H9 (cell line): ENCODE measurements at regions not wholly inside any gene's neighbourhood (a gene's known extent, or its start where the extent isn't known, plus 50 kb on each side); places are given as distances from the start of the nearest gene placed in this dataset.

Experiments used
- DNase-seq: peaks from one replicate; pipeline ENCODE4 v3.0.0-alpha.2; 2017
- H2AFZ ChIP-seq: one replicate; pipeline ENCODE4 v1.6.1; 2013; ENCODE audit warnings: mild to moderate bottlenecking, low read length, control low read depth, moderate library complexity
- H2AK5ac ChIP-seq: 2 replicates; pipeline ENCODE4 v1.6.1; 2013; ENCODE audit warnings: low read length, control low read depth, mixed read lengths; ENCODE audit not compliant: insufficient read length
- H2BK120ac ChIP-seq: one replicate; pipeline ENCODE4 v1.6.1; 2013; ENCODE audit warnings: low read depth, mild to moderate bottlenecking, low read length, control low read depth, inconsistent platforms; ENCODE audit not compliant: poor library complexity, severe bottlenecking
- H2BK12ac ChIP-seq: 2 replicates; pipeline ENCODE4 v1.6.1; 2013; ENCODE audit warnings: low read length, control low read depth, mixed read lengths, low read depth; ENCODE audit not compliant: insufficient read length
- H2BK15ac ChIP-seq: 2 replicates; pipeline ENCODE4 v1.6.1; 2013; ENCODE audit warnings: low read depth, low read length, control low read depth
- H2BK20ac ChIP-seq: one replicate; pipeline ENCODE4 v1.6.1; 2013; ENCODE audit warnings: low read depth, mild to moderate bottlenecking, low read length, control low read depth, inconsistent platforms; ENCODE audit not compliant: poor library complexity, severe bottlenecking
- H2BK5ac ChIP-seq: 2 replicates; pipeline ENCODE4 v1.6.1; 2013; ENCODE audit warnings: low read length, control low read depth, mixed read lengths; ENCODE audit not compliant: insufficient read length
- H3K14ac ChIP-seq: 2 replicates; pipeline ENCODE4 v1.6.1; 2013; ENCODE audit warnings: low read length, control low read depth; ENCODE audit not compliant: insufficient read depth
- H3K18ac ChIP-seq: 2 replicates; pipeline ENCODE4 v1.6.1; 2013; ENCODE audit warnings: low read depth, mild to moderate bottlenecking, mixed read lengths, low read length, control low read depth; ENCODE audit not compliant: insufficient read length
- H3K23ac ChIP-seq: 2 replicates; pipeline ENCODE4 v1.6.1; 2013; ENCODE audit warnings: low read length, control low read depth, mixed read lengths, low read depth; ENCODE audit not compliant: insufficient read length
- H3K23me2 ChIP-seq: 2 replicates; pipeline ENCODE4 v1.6.1; 2013; ENCODE audit warnings: low read depth, mild to moderate bottlenecking, mixed read lengths, low read length, control low read depth; ENCODE audit not compliant: insufficient read length, poor library complexity, severe bottlenecking
- H3K27ac ChIP-seq: 2 replicates; pipeline ENCODE4 v1.5.1; 2013; ENCODE audit warnings: low read length, control low read depth, mixed read lengths, low read depth; ENCODE audit not compliant: insufficient read length
- H3K27me3 ChIP-seq: 2 replicates; pipeline ENCODE4 v1.6.1; 2013; ENCODE audit warnings: low read length, control low read depth, inconsistent platforms; ENCODE audit not compliant: insufficient read depth
- H3K4ac ChIP-seq: 2 replicates; pipeline ENCODE4 v1.6.1; 2013; ENCODE audit warnings: low read depth, mild to moderate bottlenecking, control low read depth, inconsistent platforms, low read length, moderate library complexity
- H3K4me1 ChIP-seq: 2 replicates; pipeline ENCODE4 v1.6.1; 2013; ENCODE audit warnings: low read length, control low read depth, inconsistent platforms; ENCODE audit not compliant: insufficient read depth
- H3K4me2 ChIP-seq: 2 replicates; pipeline ENCODE4 v1.6.1; 2013; ENCODE audit warnings: low read length, control low read depth, mixed read lengths; ENCODE audit not compliant: insufficient read length, insufficient read depth
- H3K56ac ChIP-seq: 2 replicates; pipeline ENCODE4 v1.6.1; 2013; ENCODE audit warnings: low read depth, mild to moderate bottlenecking, mixed read lengths, low read length, control low read depth; ENCODE audit not compliant: insufficient read length
- H3K79me1 ChIP-seq: 2 replicates; pipeline ENCODE4 v1.6.1; 2013; ENCODE audit warnings: low read depth, mild to moderate bottlenecking, moderate library complexity, low read length, control low read depth, inconsistent platforms; ENCODE audit not compliant: insufficient read depth, poor library complexity, severe bottlenecking
- H3K79me2 ChIP-seq: 2 replicates; pipeline ENCODE4 v1.6.1; 2013; ENCODE audit warnings: low read length, control low read depth, inconsistent platforms; ENCODE audit not compliant: insufficient read depth
- H3K9ac ChIP-seq: 2 replicates; pipeline ENCODE4 v1.6.1; 2013; ENCODE audit warnings: low read length, control low read depth, mixed read lengths; ENCODE audit not compliant: insufficient read length; ENCODE audit errors: extremely low read depth
- H3K9me3 ChIP-seq: one replicate; pipeline ENCODE4 v1.6.1; 2013; ENCODE audit warnings: low read depth, low read length, inconsistent platforms; ENCODE audit not compliant: control insufficient read depth
- H3T11ph ChIP-seq: one replicate; pipeline ENCODE4 v1.6.1; 2013; ENCODE audit warnings: mild to moderate bottlenecking, low read length, control low read depth, inconsistent platforms
- H4K20me1 ChIP-seq: one replicate; pipeline ENCODE4 v1.6.1; 2013; ENCODE audit not compliant: control insufficient read depth, insufficient read length, insufficient read depth
- H4K5ac ChIP-seq: 2 replicates; pipeline ENCODE4 v1.6.1; 2013; ENCODE audit warnings: low read depth, mild to moderate bottlenecking, mixed read lengths, low read length, control low read depth; ENCODE audit not compliant: insufficient read length
- H4K8ac ChIP-seq: replicated peaks from 2 replicates; pipeline ENCODE4 v1.6.1; 2013; ENCODE audit warnings: low read length, control low read depth, mixed read lengths, low read depth; ENCODE audit not compliant: insufficient read length
- H4K91ac ChIP-seq: 2 replicates; pipeline ENCODE4 v1.6.1; 2013; ENCODE audit warnings: low read depth, mild to moderate bottlenecking, moderate library complexity, mixed read lengths, low read length, control low read depth; ENCODE audit not compliant: insufficient read length
- H3K27ac Mint-ChIP-seq, 3 experiments: 2 replicates in 2 of 3; 3 replicates in 1 of 3; pipeline ENCODE4 v1.8.0; 2020 to 2021; ENCODE audit warnings: mixed read lengths in 3 of 3, mild to moderate bottlenecking in 1 of 3, moderate library complexity in 1 of 3
- H3K27me3 Mint-ChIP-seq: 2 replicates; pipeline ENCODE4 v1.8.0; 2021; ENCODE audit warnings: low read depth, mild to moderate bottlenecking, moderate library complexity, mixed read lengths
- H3K36me3 Mint-ChIP-seq, 3 experiments: 2 replicates in 2 of 3; 3 replicates in 1 of 3; pipeline ENCODE4 v1.8.0; 2020 to 2021; ENCODE audit warnings: low read depth in 3 of 3, mixed read lengths in 3 of 3; ENCODE audit not compliant: insufficient read depth in 1 of 3
- H3K4me1 Mint-ChIP-seq, 2 experiments: 2 replicates each; pipeline ENCODE4 v1.8.0; 2020; ENCODE audit warnings: mixed read lengths in 2 of 2
- H3K4me3 Mint-ChIP-seq, 2 experiments: 2 replicates in 1 of 2; 3 replicates in 1 of 2; pipeline ENCODE4 v1.8.0; 2020 to 2021; ENCODE audit warnings: mild to moderate bottlenecking in 2 of 2, mixed read lengths in 2 of 2, moderate library complexity in 1 of 2
- H3K9me3 Mint-ChIP-seq, 2 experiments: 2 replicates in 1 of 2; 3 replicates in 1 of 2; pipeline ENCODE4 v1.8.0; 2020; ENCODE audit warnings: mild to moderate bottlenecking in 2 of 2, mixed read lengths in 2 of 2, moderate library complexity in 1 of 2
- WGBS: extraction: QIAGEN DNeasy Blood & Tissue Kit; methylation state at CpG from one replicate; pipeline ENCODE4 v1.1.7; 2013; ENCODE audit warnings: missing lambda C conversion rate, low lambda C conversion rate, mixed read lengths; ENCODE audit not compliant: insufficient read length; ENCODE audit errors: extremely low coverage; 5-methylcytosine and 5-hydroxymethylcytosine counted together
- TF ChIP-seq, protein P1 (sequence below): fragments of 200-600 bp; sonication (generic); conservative IDR thresholded peaks from 3 replicates; pipeline ENCODE4 v1.8.0; 2021; ENCODE audit warnings: antibody characterized with exemption, mild to moderate bottlenecking

DNA sequence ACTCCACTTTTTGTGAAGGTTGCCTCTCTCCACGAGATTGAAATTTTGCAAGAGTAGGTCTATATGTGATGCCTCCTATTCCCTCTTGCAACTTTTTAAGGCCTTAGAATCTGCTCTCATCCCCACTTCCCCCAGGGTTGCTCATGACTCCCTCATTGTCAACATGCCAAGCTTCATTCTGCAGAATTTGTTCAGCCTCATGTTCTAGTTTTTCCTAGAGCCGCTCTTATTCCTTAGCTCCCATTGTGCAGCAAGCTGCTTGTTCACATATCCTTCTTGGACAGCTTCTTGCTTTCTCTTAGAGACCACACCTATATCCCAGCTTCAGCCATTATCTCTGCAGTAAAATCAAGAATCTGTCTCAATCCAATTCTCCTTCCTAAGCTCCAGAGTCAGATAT lies 82.4 kb downstream of the CNGA2 start:
- Histone ChIP-seq H3K23ac (no peak overlapping the region), H4K91ac (no peak overlapping the region), H3K9ac (no peak overlapping the region), H3K4ac (no peak overlapping the region), H2BK5ac (no peak overlapping the region), H3K27ac (no peak overlapping the region), H3K79me1 (no peaks in the 10 kb centered on the region), H4K5ac (no peak overlapping the region), H2AFZ (no peak overlapping the region), H3K27me3 (no peaks in the 10 kb centered on the region), H4K20me1 (no peaks in the 10 kb centered on the region), H3K4me2 (no peak overlapping the region), H2BK15ac (no peak overlapping the region), H2AK5ac (no peak overlapping the region), H2BK120ac (no peak overlapping the region), H3K14ac (no peak overlapping the region), H3T11ph (no peak overlapping the region), H3K79me2 (no peaks in the 10 kb centered on the region), H2BK12ac (no peak overlapping the region), H3K9me3 (peaks cover 56% of the 10 kb centered on the region), H2BK20ac (no peak overlapping the region), H3K23me2 (no peaks in the 10 kb centered on the region), H3K4me1 (no peaks in the 10 kb centered on the region), H3K56ac (no peak overlapping the region), H3K18ac (no peak overlapping the region), H4K8ac (no peak overlapping the region)
- H3K27me3 Mint-ChIP-seq, result no peaks in the 10 kb centered on the region
- no peaks in the 10 kb centered on the region for H3K36me3 Mint-ChIP-seq
- TF ChIP-seq, protein P1, sequence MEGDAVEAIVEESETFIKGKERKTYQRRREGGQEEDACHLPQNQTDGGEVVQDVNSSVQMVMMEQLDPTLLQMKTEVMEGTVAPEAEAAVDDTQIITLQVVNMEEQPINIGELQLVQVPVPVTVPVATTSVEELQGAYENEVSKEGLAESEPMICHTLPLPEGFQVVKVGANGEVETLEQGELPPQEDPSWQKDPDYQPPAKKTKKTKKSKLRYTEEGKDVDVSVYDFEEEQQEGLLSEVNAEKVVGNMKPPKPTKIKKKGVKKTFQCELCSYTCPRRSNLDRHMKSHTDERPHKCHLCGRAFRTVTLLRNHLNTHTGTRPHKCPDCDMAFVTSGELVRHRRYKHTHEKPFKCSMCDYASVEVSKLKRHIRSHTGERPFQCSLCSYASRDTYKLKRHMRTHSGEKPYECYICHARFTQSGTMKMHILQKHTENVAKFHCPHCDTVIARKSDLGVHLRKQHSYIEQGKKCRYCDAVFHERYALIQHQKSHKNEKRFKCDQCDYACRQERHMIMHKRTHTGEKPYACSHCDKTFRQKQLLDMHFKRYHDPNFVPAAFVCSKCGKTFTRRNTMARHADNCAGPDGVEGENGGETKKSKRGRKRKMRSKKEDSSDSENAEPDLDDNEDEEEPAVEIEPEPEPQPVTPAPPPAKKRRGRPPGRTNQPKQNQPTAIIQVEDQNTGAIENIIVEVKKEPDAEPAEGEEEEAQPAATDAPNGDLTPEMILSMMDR, result no peak
- peaks cover 20 to 34% of the 10 kb centered on the region in 2 experiments for H3K9me3 Mint-ChIP-seq
- no peak overlapping the region for H3K27ac Mint-ChIP-seq
- no peaks in the 10 kb centered on the region for H3K4me1 Mint-ChIP-seq
- DNase-seq, result no peak
- H3K4me3 Mint-ChIP-seq, result no peak overlapping the region
- WGBS, result no CpG with 5 or more reads among the region's 2 CpGs
